ENCODE measurements at regions not wholly inside any gene's neighbourhood (a gene's known extent, or its start where the extent isn't known, plus 50 kb on each side); places are given as distances from the start of the nearest gene placed in this dataset.

- TF ChIP-seq GABPA (IDR thresholded peaks at IDR 0.05; ENCODE audit: low read depth) = no peak
- TF ChIP-seq, protein P1, sequence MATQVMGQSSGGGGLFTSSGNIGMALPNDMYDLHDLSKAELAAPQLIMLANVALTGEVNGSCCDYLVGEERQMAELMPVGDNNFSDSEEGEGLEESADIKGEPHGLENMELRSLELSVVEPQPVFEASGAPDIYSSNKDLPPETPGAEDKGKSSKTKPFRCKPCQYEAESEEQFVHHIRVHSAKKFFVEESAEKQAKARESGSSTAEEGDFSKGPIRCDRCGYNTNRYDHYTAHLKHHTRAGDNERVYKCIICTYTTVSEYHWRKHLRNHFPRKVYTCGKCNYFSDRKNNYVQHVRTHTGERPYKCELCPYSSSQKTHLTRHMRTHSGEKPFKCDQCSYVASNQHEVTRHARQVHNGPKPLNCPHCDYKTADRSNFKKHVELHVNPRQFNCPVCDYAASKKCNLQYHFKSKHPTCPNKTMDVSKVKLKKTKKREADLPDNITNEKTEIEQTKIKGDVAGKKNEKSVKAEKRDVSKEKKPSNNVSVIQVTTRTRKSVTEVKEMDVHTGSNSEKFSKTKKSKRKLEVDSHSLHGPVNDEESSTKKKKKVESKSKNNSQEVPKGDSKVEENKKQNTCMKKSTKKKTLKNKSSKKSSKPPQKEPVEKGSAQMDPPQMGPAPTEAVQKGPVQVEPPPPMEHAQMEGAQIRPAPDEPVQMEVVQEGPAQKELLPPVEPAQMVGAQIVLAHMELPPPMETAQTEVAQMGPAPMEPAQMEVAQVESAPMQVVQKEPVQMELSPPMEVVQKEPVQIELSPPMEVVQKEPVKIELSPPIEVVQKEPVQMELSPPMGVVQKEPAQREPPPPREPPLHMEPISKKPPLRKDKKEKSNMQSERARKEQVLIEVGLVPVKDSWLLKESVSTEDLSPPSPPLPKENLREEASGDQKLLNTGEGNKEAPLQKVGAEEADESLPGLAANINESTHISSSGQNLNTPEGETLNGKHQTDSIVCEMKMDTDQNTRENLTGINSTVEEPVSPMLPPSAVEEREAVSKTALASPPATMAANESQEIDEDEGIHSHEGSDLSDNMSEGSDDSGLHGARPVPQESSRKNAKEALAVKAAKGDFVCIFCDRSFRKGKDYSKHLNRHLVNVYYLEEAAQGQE (IDR thresholded peaks at IDR 0.05; ENCODE audit: insufficient replicate concordance, low read depth) = no peak
- TF ChIP-seq SPI1 (IDR thresholded peaks at IDR 0.05; ENCODE audit: borderline replicate concordance, low read depth) = no peak
- TF ChIP-seq, protein P2, sequence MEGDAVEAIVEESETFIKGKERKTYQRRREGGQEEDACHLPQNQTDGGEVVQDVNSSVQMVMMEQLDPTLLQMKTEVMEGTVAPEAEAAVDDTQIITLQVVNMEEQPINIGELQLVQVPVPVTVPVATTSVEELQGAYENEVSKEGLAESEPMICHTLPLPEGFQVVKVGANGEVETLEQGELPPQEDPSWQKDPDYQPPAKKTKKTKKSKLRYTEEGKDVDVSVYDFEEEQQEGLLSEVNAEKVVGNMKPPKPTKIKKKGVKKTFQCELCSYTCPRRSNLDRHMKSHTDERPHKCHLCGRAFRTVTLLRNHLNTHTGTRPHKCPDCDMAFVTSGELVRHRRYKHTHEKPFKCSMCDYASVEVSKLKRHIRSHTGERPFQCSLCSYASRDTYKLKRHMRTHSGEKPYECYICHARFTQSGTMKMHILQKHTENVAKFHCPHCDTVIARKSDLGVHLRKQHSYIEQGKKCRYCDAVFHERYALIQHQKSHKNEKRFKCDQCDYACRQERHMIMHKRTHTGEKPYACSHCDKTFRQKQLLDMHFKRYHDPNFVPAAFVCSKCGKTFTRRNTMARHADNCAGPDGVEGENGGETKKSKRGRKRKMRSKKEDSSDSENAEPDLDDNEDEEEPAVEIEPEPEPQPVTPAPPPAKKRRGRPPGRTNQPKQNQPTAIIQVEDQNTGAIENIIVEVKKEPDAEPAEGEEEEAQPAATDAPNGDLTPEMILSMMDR (IDR thresholded peaks at IDR 0.05; ENCODE audit: insufficient read depth, low read length) = no peak
- TF ChIP-seq POLR2AphosphoS5 (IDR thresholded peaks at IDR 0.05; ENCODE audit: low read depth) = no peak
- DNase-seq (ENCODE audit: low read depth in 1 of 2, low spot score in 1 of 2) = no peak
- Histone ChIP-seq H3K27ac (replicated peaks) (no peak overlapping the region), H3K4me3 (replicated peaks; ENCODE audit: insufficient read depth, low read length) (no peak overlapping the region), H3K27me3 (ENCODE audit: insufficient read depth, poor library complexity, severe bottlenecking) (peaks cover 2% of the 10 kb centered on the region)
Observed at GRCh38 chr18:30334781-30335180, 707.8 kb downstream of the DSC3 start.

DNA sequence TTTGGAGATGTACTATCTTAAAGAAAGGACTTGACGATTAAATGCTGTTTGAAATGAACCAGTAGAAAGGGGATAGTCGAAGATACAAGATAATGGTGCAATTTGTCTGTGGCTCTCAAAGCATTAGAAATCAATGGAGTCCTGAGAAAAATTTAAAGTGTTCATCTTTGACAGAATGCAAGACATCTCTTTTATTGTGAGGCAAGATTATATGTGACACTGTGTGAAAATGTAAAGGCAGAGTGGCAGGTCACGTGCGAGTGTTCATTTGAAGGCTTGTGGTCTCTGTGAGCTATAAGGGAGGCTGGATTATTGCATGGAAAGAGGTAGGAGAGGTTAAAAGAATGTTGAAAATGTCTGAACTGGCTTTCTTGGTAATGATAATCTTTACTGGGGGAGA is 709.2 kb downstream of the DSC3 start:
- Histone ChIP-seq H3K27me3 (ENCODE audit: insufficient read depth, poor library complexity, severe bottlenecking) (no peaks in the 10 kb centered on the region), H3K27ac (replicated peaks) (no peak overlapping the region), H3K4me3 (replicated peaks; ENCODE audit: insufficient read depth, low read length) (no peak overlapping the region)
- TF ChIP-seq, protein P2 (IDR thresholded peaks at IDR 0.05; ENCODE audit: insufficient read depth, low read length) = no peak
- no peak for TF ChIP-seq SPI1 (IDR thresholded peaks at IDR 0.05; ENCODE audit: borderline replicate concordance, low read depth)
- DNase-seq (ENCODE audit: low read depth in 1 of 2, low spot score in 1 of 2) = no peak

DNA sequence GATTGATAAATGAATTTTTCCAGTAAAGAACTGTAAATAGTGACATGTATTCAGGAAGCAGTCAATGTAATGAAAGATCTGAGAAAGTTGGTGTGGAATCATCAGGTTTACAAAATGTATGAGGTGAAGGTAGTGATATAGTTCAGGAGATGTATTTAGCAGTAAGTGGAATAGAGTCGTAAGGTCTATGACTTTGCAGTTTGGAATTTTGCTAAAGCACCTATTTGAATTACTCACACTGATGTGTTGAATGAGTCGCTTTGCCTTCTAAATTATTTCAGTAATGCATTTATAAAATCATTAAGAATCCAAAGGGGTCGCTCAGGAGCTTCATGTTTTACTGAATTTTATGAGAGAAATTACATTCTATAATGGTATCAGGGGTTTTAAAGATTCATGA is 713.7 kb downstream of the DSC3 start:
- no peak for TF ChIP-seq POLR2AphosphoS5 (IDR thresholded peaks at IDR 0.05; ENCODE audit: low read depth)
- TF ChIP-seq, protein P2 (IDR thresholded peaks at IDR 0.05; ENCODE audit: insufficient read depth, low read length) = no peak
- TF ChIP-seq, protein P1 (IDR thresholded peaks at IDR 0.05; ENCODE audit: insufficient replicate concordance, low read depth) = no peak
- no peak for TF ChIP-seq SPI1 (IDR thresholded peaks at IDR 0.05; ENCODE audit: borderline replicate concordance, low read depth)
- no peak for TF ChIP-seq GABPA (IDR thresholded peaks at IDR 0.05; ENCODE audit: low read depth)
- DNase-seq (ENCODE audit: low read depth in 1 of 2, low spot score in 1 of 2) = no peak
- Histone ChIP-seq H3K4me3 (replicated peaks; ENCODE audit: insufficient read depth, low read length) (no peak overlapping the region), H3K27ac (replicated peaks) (no peak overlapping the region), H3K27me3 (ENCODE audit: insufficient read depth, poor library complexity, severe bottlenecking) (no peaks in the 10 kb centered on the region)

- no peak for DNase-seq (ENCODE audit: low read depth in 1 of 2, low spot score in 1 of 2)
- TF ChIP-seq, protein P2 (IDR thresholded peaks at IDR 0.05; ENCODE audit: insufficient read depth, low read length) = no peak
- TF ChIP-seq SPI1 (IDR thresholded peaks at IDR 0.05; ENCODE audit: borderline replicate concordance, low read depth) (no peak), GABPA (IDR thresholded peaks at IDR 0.05; ENCODE audit: low read depth) (no peak), POLR2AphosphoS5 (IDR thresholded peaks at IDR 0.05; ENCODE audit: low read depth) (no peak)
- TF ChIP-seq, protein P1 (IDR thresholded peaks at IDR 0.05; ENCODE audit: insufficient replicate concordance, low read depth) = no peak
Observed at GRCh38 chr18:30302181-30302580, 740.4 kb downstream of the DSC3 start.

More at GRCh38 chr18:30302181-30302580, 740.4 kb downstream of the DSC3 start:
- Histone ChIP-seq H3K27ac (replicated peaks) (no peak overlapping the region), H3K4me3 (replicated peaks; ENCODE audit: insufficient read depth, low read length) (no peak overlapping the region), H3K27me3 (ENCODE audit: insufficient read depth, poor library complexity, severe bottlenecking) (no peaks in the 10 kb centered on the region)
